Activated naive CD8-positive, alpha-beta T cell treated with anti-CD3 and anti-CD28 coated beads, Interleukin-2, amount 50 U/mL, for 16 hours (primary cell): ENCODE measurements at regions not wholly inside any gene's neighbourhood (a gene's known extent, or its start where the extent isn't known, plus 50 kb on each side); places are given as distances from the start of the nearest gene placed in this dataset.

Source experiments
- DNase-seq: peaks from one replicate; pipeline ENCODE4 v3.0.0-alpha.2; 2020; ENCODE audit warnings: low read depth, low spot score

DNA sequence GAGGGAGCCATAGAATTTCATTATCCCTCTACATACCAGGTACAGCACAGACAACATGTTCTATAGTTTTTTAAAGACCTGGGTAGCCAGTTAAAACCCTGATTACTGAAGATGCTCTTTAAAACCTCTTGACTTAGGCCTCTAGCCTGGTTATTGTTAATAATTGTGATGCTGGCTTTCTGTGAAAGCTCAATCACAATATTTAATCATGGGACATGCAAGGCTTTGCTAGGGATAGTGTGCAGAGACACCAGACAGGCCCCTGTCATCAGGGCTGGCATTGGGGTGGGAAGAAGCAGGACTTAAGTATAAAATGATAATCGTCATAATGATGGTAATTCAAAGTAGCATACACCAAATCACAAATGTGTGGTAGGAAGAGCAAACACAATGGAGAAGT is 274.4 kb downstream of the PTBP2 start:
- no peak for DNase-seq

DNA sequence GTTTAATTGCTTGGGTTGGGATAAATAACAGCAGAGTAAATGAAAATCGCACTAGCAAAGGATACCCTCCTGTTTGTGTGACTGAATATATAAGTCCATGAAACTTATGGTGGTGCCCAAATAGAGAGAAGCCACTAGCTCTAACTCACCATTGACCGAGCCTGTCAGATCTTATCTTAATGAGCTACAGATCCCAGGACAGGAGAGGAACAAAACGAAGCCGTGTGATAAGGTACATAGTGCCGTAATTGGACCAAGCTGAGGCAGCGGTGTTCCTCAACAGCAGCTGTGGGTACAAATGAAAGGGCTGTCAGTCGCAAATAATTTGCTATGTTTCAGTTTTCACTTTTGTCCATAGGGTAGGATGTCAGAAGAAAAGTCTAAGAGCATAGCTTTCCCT is 276.1 kb downstream of the PTBP2 start:
- DNase-seq = no peak

DNA sequence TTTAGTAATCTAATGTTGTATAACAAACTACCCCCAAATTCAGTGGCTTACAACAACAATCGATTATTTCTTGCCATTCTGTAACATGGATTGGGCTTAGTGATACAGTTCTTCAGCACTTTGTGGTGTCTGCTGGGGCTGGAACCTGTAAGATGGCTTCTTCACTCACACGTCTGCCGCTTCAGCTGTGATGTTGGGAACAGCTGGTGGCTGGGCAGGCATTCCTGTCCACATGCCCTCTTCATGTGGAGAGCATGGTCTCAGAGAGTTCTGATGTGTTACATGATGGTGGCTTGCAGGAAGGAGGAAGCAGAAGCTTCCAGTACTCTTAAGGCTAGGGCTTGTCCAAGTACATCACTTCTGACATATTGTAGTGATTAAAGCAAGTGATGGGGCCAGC is 276.9 kb downstream of the PTBP2 start:
- no peak for DNase-seq

DNA sequence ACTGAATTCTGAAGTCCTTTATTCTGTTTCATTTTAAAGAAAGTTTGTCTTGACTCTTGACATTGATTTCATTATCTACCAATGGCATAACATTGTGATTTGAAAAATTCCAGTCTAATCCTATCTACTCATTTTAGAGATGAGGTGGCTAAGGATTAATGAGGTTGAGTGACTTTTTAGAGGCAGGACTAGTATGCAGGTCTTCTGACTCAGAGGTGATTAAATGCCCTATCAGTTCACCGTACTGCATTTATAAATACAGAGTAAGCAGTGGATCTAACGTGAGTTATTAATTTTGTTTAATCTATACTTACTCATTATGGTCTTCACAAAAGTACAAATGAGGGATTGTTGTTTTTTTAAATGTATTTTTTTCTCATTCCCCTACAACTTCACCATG is 277.6 kb downstream of the PTBP2 start:
- no peak for DNase-seq

DNA sequence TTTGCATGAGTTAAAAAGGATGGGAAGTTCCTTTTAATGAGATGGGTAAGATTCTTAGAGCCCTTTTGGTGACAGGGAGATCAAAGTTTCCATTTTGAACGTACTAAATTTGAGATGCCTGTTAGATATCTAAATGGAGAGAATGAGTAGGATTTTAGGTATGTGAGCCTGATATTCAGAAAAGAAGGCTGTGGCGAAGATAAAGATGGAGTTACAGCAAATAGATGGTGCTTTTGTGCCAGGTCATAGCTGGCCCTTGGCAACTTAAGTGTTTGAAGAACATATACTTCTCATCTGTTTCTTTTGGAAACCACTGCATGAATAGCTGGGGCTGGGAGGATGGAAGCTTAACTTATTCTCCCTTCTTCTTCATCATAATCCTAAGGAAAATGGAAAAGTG is 282.5 kb downstream of the PTBP2 start:
- no peak for DNase-seq

DNA sequence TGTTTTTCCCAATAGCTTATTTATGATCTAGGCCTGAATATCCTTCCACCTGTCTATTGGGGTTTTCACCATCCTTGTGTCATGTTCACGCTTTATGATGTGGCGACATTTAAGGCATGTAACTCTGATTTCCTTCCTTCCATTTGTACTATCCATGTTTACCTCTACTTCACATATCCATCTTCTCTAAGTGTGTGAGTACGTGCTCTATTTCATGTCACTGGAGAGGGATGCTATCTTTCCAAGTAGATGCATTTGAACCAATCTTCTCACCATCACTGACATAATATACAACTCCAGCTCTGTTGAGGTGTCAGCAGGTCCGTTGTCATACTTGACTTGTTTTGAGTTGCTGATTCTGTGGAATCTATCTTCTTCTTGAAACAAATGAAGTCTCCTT is 283.2 kb downstream of the PTBP2 start:
- DNase-seq = no peak

DNA sequence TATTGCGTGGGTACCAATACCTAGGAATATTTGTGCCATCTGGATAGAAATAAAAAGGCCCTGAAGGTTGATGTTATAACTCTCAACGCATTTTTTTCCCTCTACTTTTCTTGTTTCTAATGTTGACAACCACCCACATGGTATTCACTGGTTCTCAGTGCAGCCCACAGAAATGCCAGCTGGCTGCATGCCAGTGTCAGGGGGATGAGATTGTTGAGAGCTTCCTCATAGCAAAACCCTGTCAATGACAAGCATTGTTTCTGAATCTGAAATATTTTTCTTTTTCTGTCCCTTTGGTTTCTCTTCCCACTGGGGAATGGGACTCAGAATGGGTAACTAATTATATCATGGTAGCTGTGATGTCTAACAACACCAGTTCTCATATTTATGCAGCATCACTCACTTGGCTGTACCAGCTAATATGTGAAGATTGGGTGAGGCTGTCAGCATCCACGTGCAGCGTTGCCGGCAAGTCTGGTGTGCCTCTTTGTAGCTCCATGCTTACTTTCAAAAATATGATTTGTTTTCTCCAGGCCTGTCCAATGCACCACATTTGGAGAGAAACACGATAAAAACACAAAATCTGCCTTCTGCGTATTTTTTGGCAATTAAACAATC is 284.6 kb downstream of the PTBP2 start:
- no peak for DNase-seq

DNA sequence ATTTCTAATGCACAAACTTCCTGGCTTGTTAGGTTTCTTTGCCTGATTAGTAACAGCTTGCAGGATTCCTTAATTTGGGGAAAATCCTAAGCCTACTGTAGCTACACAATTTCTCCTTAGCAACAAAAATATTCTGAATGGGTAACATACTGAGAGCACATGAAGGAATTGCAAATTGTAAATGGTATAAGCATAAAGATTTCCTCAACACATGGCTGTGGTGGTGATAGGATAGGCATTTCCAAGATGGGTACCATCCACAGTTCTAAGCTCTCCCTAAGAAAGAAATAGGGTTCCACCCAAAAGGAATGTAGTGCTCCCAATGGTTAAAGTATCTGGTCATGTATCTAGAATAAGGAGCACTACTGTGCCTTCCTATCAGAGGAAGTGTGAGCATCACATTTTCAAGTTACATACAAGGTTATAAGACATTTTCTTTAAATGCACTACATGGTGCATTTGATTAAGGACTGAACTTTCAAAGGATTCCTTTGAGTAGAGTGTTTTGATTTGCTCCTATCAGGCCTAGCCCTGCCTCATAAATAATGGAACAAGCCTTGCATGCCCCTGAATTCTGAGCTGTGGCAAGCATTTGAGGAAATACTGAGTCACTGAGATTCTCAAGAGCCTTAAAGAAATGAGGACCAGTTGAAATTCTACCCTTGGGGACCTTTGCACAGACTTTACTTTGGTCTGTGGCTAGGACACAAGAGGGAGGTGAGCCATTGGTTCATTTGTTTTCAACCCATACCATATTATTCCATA is 286.4 kb downstream of the PTBP2 start:
- DNase-seq = no peak

DNA sequence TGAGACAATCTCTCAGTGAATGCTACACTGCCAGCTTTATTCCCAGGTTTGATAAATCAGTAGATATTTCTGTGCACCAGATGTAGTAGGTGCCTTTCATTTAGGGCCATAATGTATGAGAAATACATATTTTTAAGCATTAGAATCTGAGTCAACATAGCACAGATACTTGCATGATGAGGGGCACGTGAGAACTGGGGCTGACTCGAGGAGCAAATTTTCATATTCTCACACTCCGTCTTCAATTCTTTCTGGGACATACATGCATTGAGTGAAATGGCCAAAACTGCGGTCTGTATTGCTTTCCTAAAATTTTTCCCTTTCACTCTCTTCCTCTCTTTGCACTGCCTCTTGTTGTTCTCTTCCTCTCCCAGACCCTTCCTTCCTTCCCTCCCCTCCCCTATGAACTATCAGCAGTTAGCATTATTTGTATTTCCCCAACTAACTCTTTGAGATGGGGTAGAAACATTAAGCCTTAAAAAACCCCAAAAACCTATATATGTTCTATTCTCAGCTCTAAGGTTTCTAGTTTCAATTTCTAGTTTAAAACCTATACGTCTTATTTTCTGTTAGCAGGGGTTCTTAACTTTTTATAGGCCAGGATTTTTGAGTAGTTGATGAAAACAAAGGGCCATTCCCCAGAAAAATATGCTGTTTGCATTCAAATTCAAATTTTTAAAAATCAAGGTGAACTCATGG is 289.1 kb downstream of the PTBP2 start:
- no peak for DNase-seq

DNA sequence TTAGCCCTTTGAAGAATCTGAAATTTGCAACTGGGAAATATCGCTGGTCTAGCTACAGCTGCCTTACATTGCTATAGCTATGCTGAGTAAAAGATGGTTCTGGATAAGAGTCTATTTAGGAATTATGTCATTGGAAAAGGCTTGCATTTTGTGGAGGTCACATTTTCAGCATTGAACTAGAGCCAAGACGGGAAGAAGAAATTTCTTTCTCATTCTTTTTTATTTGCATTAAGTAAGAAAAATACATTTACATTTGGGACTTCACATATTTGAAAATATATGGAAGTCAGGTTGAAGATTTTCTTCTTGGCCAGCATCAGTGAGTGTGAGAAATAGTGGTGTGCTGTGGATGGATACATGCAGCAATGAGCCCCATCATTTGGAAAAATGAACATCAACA is 291.6 kb downstream of the PTBP2 start:
- no peak for DNase-seq

DNA sequence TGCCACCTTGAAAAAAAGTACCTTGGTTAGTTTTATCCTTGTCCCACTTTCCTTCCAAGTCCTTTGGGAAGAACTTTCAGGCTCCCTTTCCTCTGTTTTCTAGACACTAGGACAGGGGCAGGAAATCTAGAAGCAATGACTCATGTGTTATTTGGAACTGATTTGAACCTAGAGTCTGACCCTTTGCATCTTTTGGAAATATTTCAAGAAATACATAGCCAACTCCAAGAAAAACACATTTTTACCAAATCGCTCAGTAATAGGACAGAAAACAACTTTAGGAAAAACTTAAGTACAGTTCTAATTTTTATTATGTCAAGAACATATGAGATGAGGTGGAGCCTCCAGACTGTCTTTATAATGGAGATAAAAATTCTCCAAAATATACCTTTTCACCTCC is 292.4 kb downstream of the PTBP2 start:
- no peak for DNase-seq

DNA sequence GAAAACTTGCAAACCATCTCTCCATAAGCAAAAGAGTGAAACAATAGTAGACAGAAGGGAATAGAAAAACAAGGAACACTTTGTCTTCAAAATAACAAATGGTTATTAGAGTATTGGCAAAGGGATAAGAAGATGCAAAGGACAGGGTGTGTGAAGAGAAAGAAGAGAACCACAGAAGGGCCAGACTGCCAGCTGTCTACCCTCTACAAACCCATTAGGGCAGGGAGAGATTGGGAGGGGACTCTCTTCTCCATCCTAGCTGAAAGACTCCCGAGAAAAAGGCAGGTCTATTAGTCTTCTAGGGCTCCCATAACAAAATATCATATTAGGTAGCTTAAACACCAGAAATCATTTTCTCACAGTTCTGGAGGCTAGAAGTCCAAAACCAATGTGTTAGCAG is 292.8 kb downstream of the PTBP2 start:
- no peak for DNase-seq

DNA sequence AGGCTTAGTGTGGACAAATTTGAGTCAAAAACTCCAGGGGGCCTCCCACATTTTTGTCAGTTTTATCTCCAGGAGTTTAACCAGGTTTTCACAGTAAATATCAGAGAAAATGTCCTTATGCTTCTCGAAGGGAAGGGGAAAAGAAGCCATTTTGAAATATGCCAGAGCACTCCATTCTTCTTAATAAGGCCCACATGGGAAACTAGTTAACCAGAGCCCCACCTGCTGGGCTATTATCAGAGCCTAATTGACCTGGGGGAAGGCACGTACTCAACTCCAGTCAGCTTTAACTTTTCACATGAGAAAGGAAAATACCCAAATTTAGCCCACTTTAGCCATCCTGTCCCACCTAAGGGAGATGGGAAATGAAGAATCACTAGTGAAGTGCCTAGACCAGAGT is 296.3 kb downstream of the PTBP2 start:
- no peak for DNase-seq
